PC-9 (cell line): ENCODE measurements at regions not wholly inside any gene's neighbourhood (a gene's known extent, or its start where the extent isn't known, plus 50 kb on each side); places are given as distances from the start of the nearest gene placed in this dataset.

ENCODE experiments used
- BruUV-seq: library from RNA; stranded (reverse); fragments of 400-500 nt; replicated peaks from 2 replicates; lab custom pipeline; 2021; lab: Mats Ljungman, UMichigan
- CTCF ChIA-PET: fragments of 300-600 bp; sonication (Branson Sonifier 250); formaldehyde crosslinking; loops from one replicate; lab custom pipeline; 2022; ENCODE audit warnings: antibody characterized with exemption; lab: Charles Lee
- POLR2A ChIA-PET: fragments of 300-600 bp; sonication (Branson Sonifier 250); formaldehyde crosslinking; loops from one replicate; lab custom pipeline; 2022; ENCODE audit warnings: antibody characterized with exemption; ENCODE audit not compliant: unreplicated experiment; lab: Charles Lee
- DNase-seq, 2 experiments: peaks; one replicate each; pipeline versions ENCODE4 v3.0.0 to v3.0.0-alpha.2; 2015 to 2022; ENCODE audit warnings: mixed read lengths in 1 of 2
- H2AFZ ChIP-seq: fragments of 200-600 bp; sonication (generic); 2 replicates; pipeline ENCODE4 v1.8.1; 2017; ENCODE audit warnings: antibody characterized with exemption
- H3F3A ChIP-seq: fragments of 200-600 bp; sonication (generic); 2 replicates; pipeline ENCODE4 v1.8.1; 2017; ENCODE audit warnings: antibody characterized with exemption, mild to moderate bottlenecking, low read depth; ENCODE audit not compliant: insufficient read depth
- H3K27ac ChIP-seq: fragments of 200-600 bp; sonication (generic); 2 replicates; pipeline ENCODE4 v1.6.1; 2016; ENCODE audit warnings: mixed run types
- H3K27me3 ChIP-seq: fragments of 200-600 bp; sonication (generic); 2 replicates; pipeline ENCODE4 v1.6.1; 2016; ENCODE audit warnings: low read depth, mixed run types; ENCODE audit not compliant: insufficient read depth
- H3K36me3 ChIP-seq: fragments of 200-600 bp; sonication (generic); 2 replicates; pipeline ENCODE4 v1.6.1; 2016; ENCODE audit warnings: low read depth, mixed run types
- H3K4me1 ChIP-seq: fragments of 200-600 bp; sonication (generic); replicated peaks from 2 replicates; pipeline ENCODE4 v1.6.1; 2016; ENCODE audit warnings: mixed run types; ENCODE audit not compliant: insufficient read depth
- H3K4me2 ChIP-seq: fragments of 200-600 bp; sonication (generic); 2 replicates; pipeline ENCODE4 v1.6.1; 2017; ENCODE audit warnings: mixed run types
- H3K4me3 ChIP-seq: fragments of 200-600 bp; sonication (generic); 2 replicates; pipeline ENCODE4 v1.6.1; 2016; ENCODE audit warnings: mixed run types
- H3K79me2 ChIP-seq: fragments of 200-600 bp; sonication (generic); 2 replicates; pipeline ENCODE4 v1.6.1; 2017; ENCODE audit warnings: low read depth, mixed run types
- H3K9me2 ChIP-seq: fragments of 200-600 bp; sonication (generic); 2 replicates; pipeline ENCODE4 v1.8.1; 2017; ENCODE audit warnings: mild to moderate bottlenecking; ENCODE audit not compliant: insufficient read depth
- H3K9me3 ChIP-seq: fragments of 200-600 bp; sonication (generic); 2 replicates; pipeline ENCODE4 v1.8.1; 2016; ENCODE audit warnings: low read depth; ENCODE audit not compliant: insufficient read depth
- H4K20me1 ChIP-seq: fragments of 200-600 bp; sonication (generic); 2 replicates; pipeline ENCODE4 v1.8.1; 2017; ENCODE audit not compliant: insufficient read depth
- EZH2 ChIP-seq: fragments of 200-600 bp; sonication (generic); IDR thresholded peaks from 2 replicates; pipeline ENCODE4 v1.8.0; 2017; ENCODE audit warnings: antibody characterized with exemption, low read depth
- intact Hi-C: fragments of 100-400 bp; cut with micrococcal nuclease; formaldehyde crosslinking; loops from one replicate; pipeline ENCODE4 v1.10.0; 2022; ENCODE audit not compliant: unreplicated experiment
- TF ChIP-seq, protein P1 (sequence below): fragments of 200-600 bp; sonication (generic); conservative IDR thresholded peaks from 2 replicates; pipeline ENCODE4 v1.6.1; 2017; ENCODE audit warnings: mixed run types, antibody characterized with exemption, mild to moderate bottlenecking, moderate library complexity

DNA sequence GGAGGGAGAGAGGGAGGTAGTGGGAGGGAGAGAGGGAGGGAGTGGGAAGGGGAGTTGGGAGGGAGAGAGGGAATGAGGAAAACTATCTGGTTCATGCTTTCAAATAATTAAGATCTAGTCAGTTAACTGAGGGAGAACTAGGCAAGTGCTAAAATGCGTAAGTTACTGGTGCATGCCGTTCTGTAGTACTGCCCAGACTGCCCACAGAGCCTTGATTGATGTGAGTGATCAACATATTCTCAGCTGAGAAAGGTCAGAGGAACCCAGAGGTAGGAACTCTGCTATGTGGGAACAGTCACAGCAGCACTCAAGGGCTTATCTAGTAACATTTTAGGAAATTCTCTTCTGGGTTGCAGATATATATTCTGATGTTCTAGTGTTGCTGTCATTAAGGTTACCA is 149.8 kb upstream of the ROBO1 start:
- no peaks in the 10 kb centered on the region for H3K4me1 ChIP-seq
- no peak for DNase-seq
- no peaks in the 10 kb centered on the region for H3K27me3 ChIP-seq
- no peaks in the 10 kb centered on the region for H4K20me1 ChIP-seq
- H3K79me2 ChIP-seq: no peaks in the 10 kb centered on the region
- TF ChIP-seq, protein P1, sequence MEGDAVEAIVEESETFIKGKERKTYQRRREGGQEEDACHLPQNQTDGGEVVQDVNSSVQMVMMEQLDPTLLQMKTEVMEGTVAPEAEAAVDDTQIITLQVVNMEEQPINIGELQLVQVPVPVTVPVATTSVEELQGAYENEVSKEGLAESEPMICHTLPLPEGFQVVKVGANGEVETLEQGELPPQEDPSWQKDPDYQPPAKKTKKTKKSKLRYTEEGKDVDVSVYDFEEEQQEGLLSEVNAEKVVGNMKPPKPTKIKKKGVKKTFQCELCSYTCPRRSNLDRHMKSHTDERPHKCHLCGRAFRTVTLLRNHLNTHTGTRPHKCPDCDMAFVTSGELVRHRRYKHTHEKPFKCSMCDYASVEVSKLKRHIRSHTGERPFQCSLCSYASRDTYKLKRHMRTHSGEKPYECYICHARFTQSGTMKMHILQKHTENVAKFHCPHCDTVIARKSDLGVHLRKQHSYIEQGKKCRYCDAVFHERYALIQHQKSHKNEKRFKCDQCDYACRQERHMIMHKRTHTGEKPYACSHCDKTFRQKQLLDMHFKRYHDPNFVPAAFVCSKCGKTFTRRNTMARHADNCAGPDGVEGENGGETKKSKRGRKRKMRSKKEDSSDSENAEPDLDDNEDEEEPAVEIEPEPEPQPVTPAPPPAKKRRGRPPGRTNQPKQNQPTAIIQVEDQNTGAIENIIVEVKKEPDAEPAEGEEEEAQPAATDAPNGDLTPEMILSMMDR: no peak
- no peak for TF ChIP-seq EZH2
- CTCF ChIA-PET: no interaction called here
- H3K36me3 ChIP-seq: no peaks in the 10 kb centered on the region
- no peaks in the 10 kb centered on the region for H3K9me2 ChIP-seq
- H3F3A ChIP-seq: no peaks in the 10 kb centered on the region
- H3K4me2 ChIP-seq: no peak overlapping the region
- no peaks in the 10 kb centered on the region for H3K9me3 ChIP-seq
- intact Hi-C loops: no loop called here
- no peak overlapping the region for H2AFZ ChIP-seq
- no TSS peak for BruUV-seq
- POLR2A ChIA-PET: no interaction called here
- H3K4me3 ChIP-seq: no peak overlapping the region
- H3K27ac ChIP-seq: no peak overlapping the region

DNA sequence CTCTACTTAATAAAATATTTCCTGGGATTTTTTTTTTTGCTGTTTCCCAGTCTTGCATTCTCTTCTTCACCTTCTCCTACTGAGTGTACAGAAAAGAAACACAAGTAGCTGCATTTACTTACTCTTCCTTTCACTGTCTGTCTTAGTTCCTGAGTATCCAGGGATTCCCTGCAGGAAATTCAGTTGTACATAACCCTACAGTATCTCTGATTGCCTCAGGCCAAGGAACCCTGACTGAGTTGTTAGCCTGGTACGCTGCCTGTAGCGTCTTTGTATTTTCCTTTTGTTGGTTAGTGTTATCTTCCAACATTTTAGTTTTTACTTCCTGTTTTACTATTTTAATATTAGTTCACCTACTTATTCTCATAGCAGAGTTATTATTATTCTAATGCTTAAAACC is 142.5 kb upstream of the ROBO1 start:
- CTCF ChIA-PET: no interaction called here
- Histone ChIP-seq H3K79me2 (no peaks in the 10 kb centered on the region), H3K4me3 (no peak overlapping the region), H3K36me3 (no peaks in the 10 kb centered on the region), H4K20me1 (no peaks in the 10 kb centered on the region), H3K27ac (no peak overlapping the region), H3F3A (no peaks in the 10 kb centered on the region), H3K4me1 (no peaks in the 10 kb centered on the region), H2AFZ (no peak overlapping the region), H3K27me3 (no peaks in the 10 kb centered on the region), H3K9me2 (no peaks in the 10 kb centered on the region), H3K9me3 (no peaks in the 10 kb centered on the region), H3K4me2 (no peak overlapping the region)
- no TSS peak for BruUV-seq
- DNase-seq: no peak
- POLR2A ChIA-PET: no interaction called here
- no peak for TF ChIP-seq EZH2
- TF ChIP-seq, protein P1: no peak
- intact Hi-C loops: no loop called here

DNA sequence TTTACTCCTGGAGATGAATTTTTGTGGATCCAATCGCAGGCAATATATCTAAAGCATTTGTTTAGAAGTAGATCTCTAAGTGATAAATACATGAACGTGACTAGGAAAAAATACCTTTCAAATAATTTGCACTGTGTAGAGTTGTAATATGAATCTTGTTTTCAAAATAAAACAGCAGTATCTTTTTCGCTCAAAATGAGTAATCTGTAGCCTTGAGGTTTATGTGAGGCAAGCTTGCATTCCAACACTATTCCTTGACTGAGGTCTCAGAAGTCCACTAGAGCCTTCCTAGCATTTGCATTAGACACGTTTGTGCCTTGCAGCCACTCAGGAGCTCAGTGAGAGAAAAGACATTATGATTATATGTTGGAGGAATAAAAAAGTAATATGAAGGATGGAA is 138.3 kb upstream of the ROBO1 start:
- POLR2A ChIA-PET: no interaction called here

More for the DNA sequence above, 138.3 kb upstream of the ROBO1 start:
- Histone ChIP-seq H3K9me3 (no peaks in the 10 kb centered on the region), H3K36me3 (no peaks in the 10 kb centered on the region), H3K9me2 (no peaks in the 10 kb centered on the region), H4K20me1 (no peaks in the 10 kb centered on the region), H3K27ac (no peak overlapping the region), H3K27me3 (no peaks in the 10 kb centered on the region), H3K4me3 (no peak overlapping the region), H3F3A (no peaks in the 10 kb centered on the region), H3K79me2 (no peaks in the 10 kb centered on the region), H2AFZ (no peak overlapping the region), H3K4me2 (no peak overlapping the region), H3K4me1 (no peaks in the 10 kb centered on the region)
- CTCF ChIA-PET: no interaction called here
- DNase-seq: no peak
- intact Hi-C loops: no loop called here
- no peak for TF ChIP-seq EZH2
- TF ChIP-seq, protein P1: no peak
- no TSS peak for BruUV-seq
